Esophagus squamous epithelium (tissue), 4 donors: ENCODE measurements at regions not wholly inside any gene's neighbourhood (a gene's known extent, or its start where the extent isn't known, plus 50 kb on each side); places are given as distances from the start of the nearest gene placed in this dataset.

Experiments used
- POLR2A ChIP-seq, 4 donors: fragments of 450-650 bp; IDR thresholded peaks; one replicate each; pipeline ENCODE4 v1.6.1; 2017; ENCODE audit warnings: antibody characterized with exemption in 4 of 4, mild to moderate bottlenecking in 4 of 4, moderate library complexity in 3 of 4
- TF ChIP-seq, protein P1 (sequence below), 6 experiments: fragments of 450-650 bp in 4 of 6; fragments of 200-600 bp in 2 of 6; sonication (generic) in 2 of 6; IDR thresholded peaks; one replicate each; pipeline ENCODE4 v1.5.1; 2016 to 2019; ENCODE audit warnings: antibody characterized with exemption in 6 of 6, mild to moderate bottlenecking in 4 of 6, moderate library complexity in 4 of 6

DNA sequence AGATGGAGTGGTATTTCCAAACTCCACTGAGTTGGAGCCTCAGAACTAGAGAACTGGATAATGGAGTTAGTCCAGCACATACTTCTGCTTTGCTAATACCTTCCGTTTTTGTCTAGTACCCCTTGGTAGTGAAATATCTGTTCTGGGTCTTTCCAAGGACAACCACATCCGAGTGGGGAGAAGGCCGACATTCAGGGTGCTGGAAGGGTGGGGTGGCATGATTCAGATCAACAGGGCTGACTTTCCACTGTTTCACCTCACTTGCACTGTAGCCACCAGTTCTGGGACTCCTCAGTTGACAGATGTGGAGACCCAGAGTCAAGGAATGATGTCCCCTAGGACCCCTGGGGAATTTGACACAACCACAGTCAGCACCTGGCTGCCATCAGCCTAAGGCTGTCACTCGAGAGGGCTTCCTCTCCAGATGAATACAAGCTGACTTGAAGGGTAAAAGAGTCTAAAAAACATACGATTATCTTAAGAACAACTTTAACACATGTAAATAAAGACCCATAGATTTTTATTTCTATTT, 84.8 kb upstream of the HNF1B start:
- TF ChIP-seq, protein P1, sequence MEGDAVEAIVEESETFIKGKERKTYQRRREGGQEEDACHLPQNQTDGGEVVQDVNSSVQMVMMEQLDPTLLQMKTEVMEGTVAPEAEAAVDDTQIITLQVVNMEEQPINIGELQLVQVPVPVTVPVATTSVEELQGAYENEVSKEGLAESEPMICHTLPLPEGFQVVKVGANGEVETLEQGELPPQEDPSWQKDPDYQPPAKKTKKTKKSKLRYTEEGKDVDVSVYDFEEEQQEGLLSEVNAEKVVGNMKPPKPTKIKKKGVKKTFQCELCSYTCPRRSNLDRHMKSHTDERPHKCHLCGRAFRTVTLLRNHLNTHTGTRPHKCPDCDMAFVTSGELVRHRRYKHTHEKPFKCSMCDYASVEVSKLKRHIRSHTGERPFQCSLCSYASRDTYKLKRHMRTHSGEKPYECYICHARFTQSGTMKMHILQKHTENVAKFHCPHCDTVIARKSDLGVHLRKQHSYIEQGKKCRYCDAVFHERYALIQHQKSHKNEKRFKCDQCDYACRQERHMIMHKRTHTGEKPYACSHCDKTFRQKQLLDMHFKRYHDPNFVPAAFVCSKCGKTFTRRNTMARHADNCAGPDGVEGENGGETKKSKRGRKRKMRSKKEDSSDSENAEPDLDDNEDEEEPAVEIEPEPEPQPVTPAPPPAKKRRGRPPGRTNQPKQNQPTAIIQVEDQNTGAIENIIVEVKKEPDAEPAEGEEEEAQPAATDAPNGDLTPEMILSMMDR (IDR thresholded peaks at IDR 0.05), result no peak
- no peak for TF ChIP-seq POLR2A (IDR thresholded peaks at IDR 0.05)
